Uterus (tissue), 3 donors: ENCODE measurements at regions not wholly inside any gene's neighbourhood (a gene's known extent, or its start where the extent isn't known, plus 50 kb on each side); places are given as distances from the start of the nearest gene placed in this dataset.

Experiments used
- DNase-seq, 2 donors: peaks; one replicate each; pipeline ENCODE4 v3.0.0-alpha.2; 2019 to 2020
- H3K27ac ChIP-seq, 2 donors: fragments of 200-600 bp; sonication (generic); 1 replicate in 1 of 2; 2 replicates in 1 of 2; pipeline ENCODE4 v1.5.1; 2016 to 2018
- H3K27me3 ChIP-seq, 2 donors: fragments of 200-600 bp; sonication (generic); one replicate each; pipeline ENCODE4 v1.5.1; 2018 to 2019; ENCODE audit warnings: control low read depth in 1 of 2
- H3K36me3 ChIP-seq, 2 donors: fragments of 200-600 bp; sonication (generic); one replicate each; pipeline ENCODE4 v1.5.1; 2019; ENCODE audit warnings: control low read depth in 1 of 2
- H3K4me1 ChIP-seq, 2 donors: fragments of 200-600 bp; sonication (generic); one replicate each; pipeline ENCODE4 v1.5.1; 2018 to 2019; ENCODE audit warnings: control low read depth in 1 of 2
- H3K4me3 ChIP-seq, 2 donors: fragments of 200-600 bp; sonication (generic); 1 replicate in 1 of 2; 2 replicates in 1 of 2; pipeline ENCODE4 v1.5.1; 2018 to 2019; ENCODE audit warnings: mild to moderate bottlenecking in 1 of 2
- H3K9me3 ChIP-seq, 2 donors: fragments of 200-600 bp; sonication (generic); one replicate each; pipeline ENCODE4 v1.5.1; 2019; ENCODE audit warnings: control low read depth in 1 of 2
- CTCF ChIP-seq, 4 experiments: fragments of 200-600 bp in 2 of 4; fragments of 450-650 bp in 2 of 4; sonication (generic) in 2 of 4; IDR thresholded peaks; one replicate each; pipeline ENCODE4 v1.5.1; 2016 to 2019; ENCODE audit warnings: antibody characterized with exemption in 4 of 4, mild to moderate bottlenecking in 2 of 4, moderate library complexity in 1 of 4
- POLR2A ChIP-seq, 2 donors: fragments of 450-650 bp; IDR thresholded peaks; one replicate each; pipeline ENCODE4 v1.6.1; 2016; ENCODE audit warnings: antibody characterized with exemption in 2 of 2, mild to moderate bottlenecking in 1 of 2, moderate library complexity in 1 of 2
- intact Hi-C: fragments of 100-400 bp; cut with DNase I; formaldehyde crosslinking; loops from one replicate; pipeline ENCODE4 v1.15.1; 2023; ENCODE audit warnings: low total_unique reads
- donor health status: DM: yes; HTN: yes; CAD: no.

- TF ChIP-seq CTCF (IDR thresholded peaks at IDR 0.05) (no peak), POLR2A (IDR thresholded peaks at IDR 0.05) (no peak)
- H3K27me3 ChIP-seq = no peaks in the 10 kb centered on the region
- H3K4me3 ChIP-seq = no peak overlapping the region
- H3K27ac ChIP-seq = no peak overlapping the region
- intact Hi-C loops = no loop called here
- H3K36me3 ChIP-seq = no peaks in the 10 kb centered on the region
- DNase-seq = no peak
- H3K4me1 ChIP-seq = no peaks in the 10 kb centered on the region
- no peaks in the 10 kb centered on the region for H3K9me3 ChIP-seq
These were observed 275.7 kb downstream of the GPR37 start for GRCh38 chr7:124489925-124490324.

GRCh38 chr7:124489082-124489819 is 276.3 kb downstream of the GPR37 start:
- Histone ChIP-seq H3K36me3 (no peaks in the 10 kb centered on the region), H3K4me1 (no peaks in the 10 kb centered on the region), H3K27ac (no peak overlapping the region), H3K27me3 (no peaks in the 10 kb centered on the region), H3K4me3 (no peak overlapping the region), H3K9me3 (no peaks in the 10 kb centered on the region)
- intact Hi-C loops = no loop called here
- DNase-seq = no peak
- no peak for TF ChIP-seq CTCF (IDR thresholded peaks at IDR 0.05)
- TF ChIP-seq POLR2A (IDR thresholded peaks at IDR 0.05) = no peak

- no peak overlapping the region for H3K27ac ChIP-seq
- no peak for DNase-seq
- no peaks in the 10 kb centered on the region for H3K9me3 ChIP-seq
- H3K4me1 ChIP-seq = no peaks in the 10 kb centered on the region
- H3K36me3 ChIP-seq = no peaks in the 10 kb centered on the region
- H3K4me3 ChIP-seq = no peak overlapping the region
- TF ChIP-seq CTCF (IDR thresholded peaks at IDR 0.05) (no peak), POLR2A (IDR thresholded peaks at IDR 0.05) (no peak)
- intact Hi-C loops = no loop called here
- no peaks in the 10 kb centered on the region for H3K27me3 ChIP-seq
These were observed 283.4 kb downstream of the GPR37 start for GRCh38 chr7:124482229-124482628.

- no peak for DNase-seq
- TF ChIP-seq CTCF (IDR thresholded peaks at IDR 0.05) (no peak), POLR2A (IDR thresholded peaks at IDR 0.05) (no peak)
- intact Hi-C loops = no loop called here
- Histone ChIP-seq H3K27me3 (no peaks in the 10 kb centered on the region), H3K4me1 (no peaks in the 10 kb centered on the region), H3K9me3 (no peaks in the 10 kb centered on the region), H3K4me3 (no peak overlapping the region), H3K36me3 (no peaks in the 10 kb centered on the region), H3K27ac (no peak overlapping the region)
These were observed 284.7 kb downstream of the GPR37 start for GRCh38 chr7:124480821-124481290.

GRCh38 chr7:124480036-124480820 is 285.4 kb downstream of the GPR37 start:
- H3K9me3 ChIP-seq = no peaks in the 10 kb centered on the region
- DNase-seq = no peak
- no peak for TF ChIP-seq POLR2A (IDR thresholded peaks at IDR 0.05)
- no peak for TF ChIP-seq CTCF (IDR thresholded peaks at IDR 0.05)
- no peaks in the 10 kb centered on the region for H3K4me1 ChIP-seq
- no peaks in the 10 kb centered on the region for H3K36me3 ChIP-seq
- no peaks in the 10 kb centered on the region for H3K27me3 ChIP-seq
- no peak overlapping the region for H3K4me3 ChIP-seq
- intact Hi-C loops = no loop called here
- no peak overlapping the region for H3K27ac ChIP-seq
